Colon (tissue), 2 donors: ENCODE measurements at regions not wholly inside any gene's neighbourhood (a gene's known extent, or its start where the extent isn't known, plus 50 kb on each side); places are given as distances from the start of the nearest gene placed in this dataset.

Experiments used
- FAIRE-seq: peaks from 2 replicates; lab custom pipeline; 2012; peaks lifted over from hg19 to GRCh38; lab: Jason Lieb, UNC
- donor health status: control.
- donor health status: control.

- no peak for FAIRE-seq
These were observed 50.3 kb upstream of the HMHB1 start for GRCh38 chr5:143761663-143762062.

- FAIRE-seq = no peak
These were observed 51.2 kb upstream of the HMHB1 start for GRCh38 chr5:143760755-143761154.

- FAIRE-seq = no peak
These were observed 51.8 kb upstream of the HMHB1 start for GRCh38 chr5:143760131-143760505.

GRCh38 chr5:143759396-143760130, 52.4 kb upstream of the HMHB1 start:
- FAIRE-seq = no peak

- FAIRE-seq = no peak
These were observed 53.2 kb upstream of the HMHB1 start for GRCh38 chr5:143758750-143759149.

GRCh38 chr5:143758015-143758414, 53.9 kb upstream of the HMHB1 start:
- FAIRE-seq = no peak

- FAIRE-seq = no peak
These were observed 54.8 kb upstream of the HMHB1 start for GRCh38 chr5:143757116-143757515.

GRCh38 chr5:143755966-143756365, 56.0 kb upstream of the HMHB1 start:
- FAIRE-seq = no peak

GRCh38 chr5:143752165-143752850, 59.7 kb upstream of the HMHB1 start:
- FAIRE-seq = no peak

- no peak for FAIRE-seq
These were observed 60.6 kb upstream of the HMHB1 start for GRCh38 chr5:143751342-143751741.

GRCh38 chr5:143749581-143750205, 62.3 kb upstream of the HMHB1 start:
- FAIRE-seq = peak; percentile 61

- no peak for FAIRE-seq
These were observed 63.4 kb upstream of the HMHB1 start for GRCh38 chr5:143748516-143748915.

GRCh38 chr5:143742951-143743350, 69.0 kb upstream of the HMHB1 start:
- no peak for FAIRE-seq

GRCh38 chr5:143741421-143741820, 70.5 kb upstream of the HMHB1 start:
- no peak for FAIRE-seq

- no peak for FAIRE-seq
These were observed 71.0 kb upstream of the HMHB1 start for GRCh38 chr5:143740956-143741355.

- FAIRE-seq = no peak
These were observed 72.2 kb upstream of the HMHB1 start for GRCh38 chr5:143739746-143740145.

GRCh38 chr5:143738417-143739401, 73.3 kb upstream of the HMHB1 start:
- FAIRE-seq = no peak

GRCh38 chr5:143737062-143737461, 74.9 kb upstream of the HMHB1 start:
- no peak for FAIRE-seq

- no peak for FAIRE-seq
These were observed 77.5 kb upstream of the HMHB1 start for GRCh38 chr5:143734456-143734780.

- FAIRE-seq = no peak
These were observed 78.1 kb upstream of the HMHB1 start for GRCh38 chr5:143733665-143734455.

GRCh38 chr5:143732402-143732801, 79.6 kb upstream of the HMHB1 start:
- FAIRE-seq = no peak
